IgD-negative memory B cell (primary cell): ENCODE measurements at regions not wholly inside any gene's neighbourhood (a gene's known extent, or its start where the extent isn't known, plus 50 kb on each side); places are given as distances from the start of the nearest gene placed in this dataset.
"Not testable (repeated sequence)": the region's sequence is repeated elsewhere in the genome, so short reads cannot be mapped to it uniquely, and the experiment has no call there.

Source experiments
- H3K27ac Mint-ChIP-seq, 3 donors: one replicate each; pipeline ENCODE4 v1.8.0; 2020 to 2022; ENCODE audit warnings: mild to moderate bottlenecking in 3 of 3, mixed read lengths in 3 of 3, moderate library complexity in 1 of 3
- H3K27me3 Mint-ChIP-seq: one replicate; pipeline ENCODE4 v1.8.0; 2021; ENCODE audit warnings: mixed read lengths
- H3K36me3 Mint-ChIP-seq: one replicate; pipeline ENCODE4 v1.8.0; 2020; ENCODE audit warnings: mild to moderate bottlenecking, mixed read lengths
- H3K4me1 Mint-ChIP-seq, 3 donors: one replicate each; pipeline ENCODE4 v1.8.0; 2020 to 2022; ENCODE audit warnings: mixed read lengths in 3 of 3, mild to moderate bottlenecking in 1 of 3
- H3K4me3 Mint-ChIP-seq, 4 donors: one replicate each; pipeline ENCODE4 v1.8.0; 2020 to 2022; ENCODE audit warnings: mild to moderate bottlenecking in 4 of 4, mixed read lengths in 4 of 4, moderate library complexity in 3 of 4
- H3K9me3 Mint-ChIP-seq, 3 donors: one replicate each; pipeline ENCODE4 v1.8.0; 2020 to 2021; ENCODE audit warnings: mixed read lengths in 3 of 3, mild to moderate bottlenecking in 1 of 3

DNA sequence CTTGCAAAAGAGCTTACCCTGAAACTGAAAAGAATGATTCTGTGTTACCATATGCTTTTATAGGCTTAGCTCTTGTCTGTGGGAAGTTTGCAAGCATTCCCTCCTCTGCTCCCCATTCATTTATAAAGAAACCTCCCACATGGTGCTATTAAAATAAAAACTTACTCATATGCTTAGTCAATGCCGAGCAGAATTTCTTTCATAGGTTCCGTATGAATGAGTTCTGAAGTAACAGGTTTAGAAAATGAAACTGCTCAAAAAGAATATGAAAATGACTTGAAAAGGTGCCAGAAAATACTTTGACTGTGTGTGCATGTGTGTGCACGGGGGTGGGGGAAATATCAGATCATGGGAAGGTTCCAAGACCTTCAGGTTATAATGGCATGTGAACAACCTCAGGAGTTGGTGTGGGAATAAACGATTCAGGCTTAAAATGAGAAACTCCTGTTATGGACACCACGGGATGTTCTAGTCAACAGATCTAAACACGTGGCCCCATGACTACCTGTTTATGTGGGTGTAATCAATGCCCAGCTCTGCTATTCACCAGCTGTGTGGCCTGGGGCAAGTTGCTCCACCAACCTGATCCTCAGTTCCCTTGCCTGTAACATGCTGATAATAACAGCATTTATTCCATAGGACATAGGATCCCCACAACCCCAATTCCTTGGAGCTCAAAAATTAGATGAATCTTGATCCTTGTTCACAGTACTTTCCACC is 293.7 kb upstream of the PLGLB1 start:
- Mint-ChIP-seq H3K4me1 (peaks cover 3 to 11% (median 5%) of the 10 kb centered on the region in 3 donors), H3K4me3 (peak overlapping the region in 1 of 4 donors; percentile 50)
- not testable (repeated sequence) for H3K27me3 Mint-ChIP-seq, H3K27ac Mint-ChIP-seq, H3K36me3 Mint-ChIP-seq, H3K9me3 Mint-ChIP-seq

DNA sequence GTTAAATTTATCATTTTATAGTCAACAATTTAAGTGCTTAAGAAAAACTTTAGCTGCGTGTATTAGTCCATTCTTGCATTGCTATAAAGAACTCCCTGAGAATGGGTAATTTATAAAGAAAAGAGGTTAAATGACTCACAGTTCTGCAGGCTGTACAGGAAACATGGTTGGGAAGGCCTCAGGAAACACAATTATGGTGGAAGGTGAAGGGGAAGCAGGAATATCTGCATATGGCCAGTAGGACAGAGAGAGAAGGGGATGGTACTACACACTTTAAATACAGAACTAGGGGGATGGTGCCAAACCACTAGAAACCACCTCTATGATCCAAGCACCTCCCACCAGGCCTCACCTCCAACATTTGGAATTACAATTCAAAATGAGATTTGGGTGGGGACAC is 295.5 kb upstream of the PLGLB1 start:
- H3K27me3 Mint-ChIP-seq, H3K4me3 Mint-ChIP-seq: not testable (repeated sequence)

DNA sequence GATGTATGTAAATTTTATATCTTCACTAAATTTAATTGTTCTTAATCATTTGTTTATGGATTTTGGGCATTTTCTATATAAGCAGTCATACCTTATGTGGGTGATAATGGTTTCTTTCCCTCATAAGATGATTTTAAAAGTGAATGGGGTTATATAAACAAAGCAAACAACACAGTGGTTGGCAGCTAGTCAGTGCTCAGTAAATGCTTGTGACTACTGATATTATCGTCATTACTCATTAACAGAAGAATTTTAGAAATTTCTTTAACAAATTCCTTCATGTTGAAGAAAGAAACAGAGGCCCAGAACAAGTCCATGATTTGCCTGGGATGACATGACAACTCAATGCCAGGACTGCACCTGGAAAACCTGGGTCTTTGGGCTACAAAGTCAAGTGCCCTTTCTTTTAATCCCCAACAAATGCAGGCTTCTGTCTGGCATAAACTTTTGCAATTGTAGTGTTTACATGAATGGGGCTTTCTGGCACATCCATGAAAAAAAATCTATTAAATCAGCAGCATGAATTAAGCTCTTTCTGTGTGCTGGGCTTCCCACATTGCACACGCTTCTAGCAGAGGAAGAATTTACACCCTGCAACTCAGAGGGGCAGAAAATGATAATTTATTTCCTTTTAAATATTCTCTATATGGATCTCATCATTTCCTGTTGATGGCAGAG is 297.3 kb upstream of the PLGLB1 start:
- not testable (repeated sequence) for H3K4me3 Mint-ChIP-seq

More for the DNA sequence above, 295.5 kb upstream of the PLGLB1 start:
- not testable (repeated sequence) for H3K27ac Mint-ChIP-seq, H3K9me3 Mint-ChIP-seq, H3K36me3 Mint-ChIP-seq
- H3K4me1 Mint-ChIP-seq, result peaks cover 3 to 10% (median 5%) of the 10 kb centered on the region in 3 donors

DNA sequence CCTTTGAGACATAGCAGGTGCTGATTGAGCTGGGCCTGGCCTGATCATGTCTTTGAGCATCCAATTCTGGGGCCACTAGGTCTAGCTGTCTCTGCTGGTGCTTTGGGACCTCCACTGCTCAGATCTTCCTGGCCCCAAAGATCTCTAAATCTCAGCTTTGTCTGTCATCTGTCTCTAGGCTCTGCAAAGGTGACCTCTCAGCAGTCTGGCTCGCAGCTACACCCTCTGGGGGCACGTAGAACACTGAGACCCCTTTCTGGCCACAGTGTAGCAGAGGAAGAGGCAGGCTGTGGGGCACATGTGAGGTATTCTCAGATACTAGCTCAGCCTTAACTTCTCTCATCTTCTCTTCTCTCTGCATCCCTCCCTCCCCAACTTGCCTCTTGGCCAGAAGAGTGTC is 298.1 kb upstream of the PLGLB1 start:
- peaks cover 10 to 12% (median 11%) of the 10 kb centered on the region in 3 donors for H3K4me1 Mint-ChIP-seq
- not testable (repeated sequence) for H3K27ac Mint-ChIP-seq, H3K27me3 Mint-ChIP-seq, H3K36me3 Mint-ChIP-seq, H3K4me3 Mint-ChIP-seq, H3K9me3 Mint-ChIP-seq

More for the DNA sequence above, 297.3 kb upstream of the PLGLB1 start:
- H3K27me3 Mint-ChIP-seq, H3K4me1 Mint-ChIP-seq, H3K36me3 Mint-ChIP-seq, H3K9me3 Mint-ChIP-seq, H3K27ac Mint-ChIP-seq: not testable (repeated sequence)

DNA sequence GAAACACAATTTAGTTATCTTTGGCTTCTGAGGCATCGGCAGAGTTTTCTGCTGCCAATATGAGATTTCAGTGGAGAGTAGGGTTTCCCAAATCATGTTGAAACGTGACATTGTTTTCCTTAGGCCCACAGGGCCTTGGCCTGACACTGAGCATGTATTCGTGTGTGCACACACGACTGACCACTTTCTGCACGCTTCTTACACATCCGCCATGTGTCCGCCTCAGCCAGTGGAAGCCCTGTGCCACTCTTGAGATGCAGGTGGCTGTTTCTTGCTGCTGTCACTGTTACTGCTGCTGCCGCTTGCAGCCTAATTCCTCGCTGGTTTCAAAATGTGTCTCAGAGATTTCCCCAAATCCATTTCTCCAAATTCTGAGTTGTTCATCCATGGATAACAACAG is 299.6 kb upstream of the PLGLB1 start:
- H3K9me3 Mint-ChIP-seq, H3K4me3 Mint-ChIP-seq, H3K27ac Mint-ChIP-seq, H3K36me3 Mint-ChIP-seq, H3K4me1 Mint-ChIP-seq, H3K27me3 Mint-ChIP-seq: not testable (repeated sequence)

DNA sequence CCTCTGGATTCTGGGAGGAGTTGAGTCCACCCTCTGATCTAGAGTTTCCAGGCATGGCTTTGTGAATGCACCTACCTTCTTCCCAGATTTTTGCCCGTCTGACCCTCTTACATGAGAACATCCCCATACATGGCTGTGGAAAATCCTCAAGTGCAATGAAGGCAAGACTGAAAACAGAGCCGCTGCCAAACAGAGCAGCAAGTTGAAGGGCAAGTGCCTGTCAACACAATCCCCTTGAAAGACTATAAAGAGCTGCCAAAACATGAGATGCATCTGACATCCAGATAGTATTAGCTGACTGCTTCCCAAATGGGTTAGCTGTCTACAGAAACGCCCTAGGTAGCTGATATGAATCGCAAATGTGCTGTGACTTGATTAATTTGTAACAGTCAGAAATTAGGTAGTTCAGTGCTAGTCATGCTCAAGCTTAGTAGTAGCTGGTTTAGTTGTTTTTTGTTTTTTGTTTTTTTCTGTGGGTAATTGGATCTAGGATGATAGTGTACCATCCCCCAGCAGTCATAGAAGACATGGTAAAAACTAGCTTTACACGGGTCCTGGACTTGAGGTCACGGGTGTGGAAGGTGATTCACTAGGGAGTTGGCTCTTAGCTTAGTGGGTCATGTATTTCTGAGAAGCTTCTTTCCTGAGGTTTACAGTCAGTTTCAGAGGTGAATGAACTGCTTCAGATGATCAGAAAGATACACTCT is 302.8 kb upstream of the PLGLB1 start:
- H3K36me3 Mint-ChIP-seq, H3K9me3 Mint-ChIP-seq, H3K4me1 Mint-ChIP-seq, H3K27ac Mint-ChIP-seq, H3K27me3 Mint-ChIP-seq: not testable (repeated sequence)
- H3K4me3 Mint-ChIP-seq, result peak overlapping the region in 1 of 4 donors; percentile 61

DNA sequence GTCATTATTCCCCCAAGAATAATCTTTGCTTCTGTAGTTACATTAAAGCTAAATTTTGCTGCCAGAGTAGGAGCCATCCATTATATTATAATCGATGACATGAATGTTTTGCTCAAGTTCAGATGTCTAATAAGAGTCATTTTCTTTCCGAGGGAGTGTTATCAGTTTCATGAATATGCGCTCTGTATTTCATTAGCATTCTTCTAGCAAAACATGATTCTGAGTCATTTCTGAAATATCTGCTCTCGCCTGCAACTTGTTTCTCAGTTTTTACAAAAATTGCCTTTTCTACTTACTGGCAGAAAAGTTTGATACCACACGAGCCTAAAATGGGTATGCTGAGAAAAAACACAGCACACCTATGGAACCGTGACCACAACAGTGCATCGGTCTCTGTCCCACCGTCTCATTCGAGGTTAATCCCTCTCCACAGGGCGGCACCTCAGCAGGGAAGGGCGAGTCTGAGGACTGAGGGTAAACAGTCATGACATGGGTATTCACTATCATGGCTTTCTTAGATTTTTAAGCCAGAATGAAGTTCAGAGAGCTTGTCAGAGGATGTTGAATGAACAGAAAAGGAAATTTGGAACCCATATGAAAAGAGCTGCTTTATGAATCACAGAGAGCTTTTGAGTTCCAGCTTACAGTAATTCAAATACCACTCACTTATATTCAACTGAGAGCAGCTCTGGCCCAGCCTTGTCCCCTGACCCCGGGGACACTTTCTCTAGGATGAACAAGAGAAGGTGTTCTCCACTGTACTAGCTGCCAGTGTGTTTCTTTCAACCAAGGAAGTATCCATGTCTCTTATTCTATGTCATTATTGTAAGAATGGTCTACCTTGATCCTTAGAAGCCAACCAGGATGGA is 303.6 kb upstream of the PLGLB1 start:
- H3K27ac Mint-ChIP-seq, H3K36me3 Mint-ChIP-seq, H3K4me3 Mint-ChIP-seq, H3K27me3 Mint-ChIP-seq, H3K4me1 Mint-ChIP-seq, H3K9me3 Mint-ChIP-seq: not testable (repeated sequence)

DNA sequence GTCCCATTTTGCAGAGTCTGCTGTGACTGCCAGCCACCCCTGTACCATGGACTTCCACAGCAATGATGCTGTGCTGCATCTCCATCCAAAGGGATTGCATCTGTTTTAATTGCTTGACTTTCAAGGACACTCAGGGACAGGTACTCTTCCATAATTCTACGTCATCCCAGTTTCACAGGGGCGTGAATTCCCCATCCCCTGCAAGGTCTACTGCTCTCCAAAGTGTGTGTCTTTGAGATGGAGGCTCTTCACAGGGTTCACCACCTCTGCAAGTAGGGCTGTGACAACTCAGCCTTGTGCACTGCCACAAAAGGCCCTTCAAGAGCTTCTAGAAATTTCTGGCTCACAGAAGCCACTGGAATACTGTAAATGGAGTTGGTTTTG is 304.3 kb upstream of the PLGLB1 start:
- H3K27me3 Mint-ChIP-seq, H3K36me3 Mint-ChIP-seq, H3K9me3 Mint-ChIP-seq, H3K27ac Mint-ChIP-seq, H3K4me3 Mint-ChIP-seq, H3K4me1 Mint-ChIP-seq: not testable (repeated sequence)

DNA sequence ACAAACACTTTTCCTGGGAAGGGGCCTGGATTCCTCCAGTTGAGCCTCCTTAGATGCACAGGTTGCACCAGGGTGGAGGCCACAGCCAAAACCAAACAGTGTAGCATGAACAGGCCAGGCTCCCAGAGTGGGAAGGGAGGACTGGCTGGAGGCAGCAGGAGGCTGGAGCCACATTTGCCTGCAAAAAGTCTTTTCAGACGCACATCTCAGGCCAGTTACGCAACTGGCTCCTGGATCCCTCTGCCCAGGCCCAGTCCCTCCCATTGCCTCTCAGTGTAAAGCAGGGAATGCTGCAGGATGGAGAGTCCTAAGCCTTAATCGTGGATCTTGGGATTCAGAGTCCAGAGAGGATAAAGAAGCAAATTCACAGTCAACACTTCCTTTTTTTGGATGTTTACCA is 305.1 kb upstream of the PLGLB1 start:
- not testable (repeated sequence) for H3K36me3 Mint-ChIP-seq, H3K27ac Mint-ChIP-seq, H3K4me3 Mint-ChIP-seq, H3K4me1 Mint-ChIP-seq, H3K27me3 Mint-ChIP-seq, H3K9me3 Mint-ChIP-seq

DNA sequence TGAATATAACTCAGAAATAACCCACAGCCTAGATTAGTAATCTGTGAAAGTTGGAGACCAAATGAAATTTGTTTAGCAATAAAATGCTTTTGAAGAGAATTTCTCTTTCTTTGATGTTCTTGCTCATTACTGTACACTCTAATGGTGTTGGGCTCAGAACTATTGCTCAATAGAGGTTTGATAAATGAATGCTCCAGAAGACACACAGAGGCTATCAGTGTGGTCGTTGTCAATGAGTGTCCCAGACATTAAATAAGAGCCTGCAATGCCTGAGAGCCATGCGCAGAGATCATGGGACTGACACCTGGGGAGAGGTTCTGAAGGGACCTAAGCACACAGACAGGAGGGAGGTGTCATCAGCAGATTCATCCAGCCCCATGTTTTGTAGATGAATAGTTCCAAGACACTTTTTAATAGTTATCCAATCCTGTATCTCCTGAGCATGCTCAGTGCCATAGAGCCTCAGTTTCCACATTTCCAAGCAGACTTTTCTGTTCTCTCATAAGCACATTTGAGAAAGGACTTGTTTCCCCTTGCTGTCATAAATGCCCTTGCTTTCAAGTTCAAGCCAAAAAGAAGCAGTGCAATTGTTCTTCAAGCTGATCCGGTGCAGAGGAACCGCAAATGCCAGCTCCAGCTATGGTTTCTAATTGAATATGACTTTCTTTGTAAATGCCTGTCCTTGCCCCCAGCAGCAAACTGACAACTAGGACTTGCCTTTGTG is 306.2 kb upstream of the PLGLB1 start:
- H3K9me3 Mint-ChIP-seq, H3K36me3 Mint-ChIP-seq, H3K27me3 Mint-ChIP-seq, H3K4me1 Mint-ChIP-seq, H3K4me3 Mint-ChIP-seq, H3K27ac Mint-ChIP-seq: not testable (repeated sequence)

DNA sequence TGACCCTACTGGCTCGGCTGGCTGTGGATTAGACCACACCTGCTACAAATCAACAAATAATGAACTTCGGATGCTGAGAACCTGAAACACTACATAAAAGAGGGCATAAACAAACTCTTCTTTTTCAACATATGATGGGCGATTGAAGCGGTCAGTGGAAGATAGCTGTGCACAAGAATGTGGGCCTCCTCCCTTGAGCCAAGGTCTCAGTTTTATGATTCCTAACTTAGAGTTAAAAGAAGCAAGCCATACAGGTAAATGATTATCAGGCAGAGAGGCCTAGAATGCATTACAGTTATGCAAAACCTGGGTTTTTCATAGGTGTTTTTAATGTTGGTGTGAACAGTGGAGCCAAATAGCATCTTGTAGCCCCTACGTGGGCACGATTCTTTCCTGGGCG is 307.9 kb upstream of the PLGLB1 start:
- not testable (repeated sequence) for H3K4me1 Mint-ChIP-seq, H3K27ac Mint-ChIP-seq, H3K36me3 Mint-ChIP-seq, H3K27me3 Mint-ChIP-seq, H3K9me3 Mint-ChIP-seq, H3K4me3 Mint-ChIP-seq

DNA sequence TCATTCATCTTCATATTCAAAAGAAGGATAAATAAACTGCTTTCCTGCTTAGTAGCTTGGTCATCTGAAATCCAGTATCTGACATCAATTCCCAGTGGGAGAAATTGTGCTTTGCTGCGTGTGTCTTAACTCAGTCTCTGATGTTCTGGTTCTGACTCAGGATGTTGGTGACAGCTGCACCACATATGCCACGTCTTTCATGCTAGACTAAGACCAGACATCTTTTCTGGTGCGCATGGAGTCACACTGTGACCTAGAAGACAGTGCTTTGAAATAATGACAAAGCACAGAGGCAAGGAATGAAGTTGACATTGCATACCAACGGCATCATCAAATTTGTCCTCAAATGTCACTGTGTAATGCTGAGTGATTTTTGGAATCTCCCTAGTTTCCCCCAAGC is 308.8 kb upstream of the PLGLB1 start:
- not testable (repeated sequence) for H3K9me3 Mint-ChIP-seq, H3K36me3 Mint-ChIP-seq, H3K4me1 Mint-ChIP-seq, H3K4me3 Mint-ChIP-seq, H3K27me3 Mint-ChIP-seq, H3K27ac Mint-ChIP-seq

DNA sequence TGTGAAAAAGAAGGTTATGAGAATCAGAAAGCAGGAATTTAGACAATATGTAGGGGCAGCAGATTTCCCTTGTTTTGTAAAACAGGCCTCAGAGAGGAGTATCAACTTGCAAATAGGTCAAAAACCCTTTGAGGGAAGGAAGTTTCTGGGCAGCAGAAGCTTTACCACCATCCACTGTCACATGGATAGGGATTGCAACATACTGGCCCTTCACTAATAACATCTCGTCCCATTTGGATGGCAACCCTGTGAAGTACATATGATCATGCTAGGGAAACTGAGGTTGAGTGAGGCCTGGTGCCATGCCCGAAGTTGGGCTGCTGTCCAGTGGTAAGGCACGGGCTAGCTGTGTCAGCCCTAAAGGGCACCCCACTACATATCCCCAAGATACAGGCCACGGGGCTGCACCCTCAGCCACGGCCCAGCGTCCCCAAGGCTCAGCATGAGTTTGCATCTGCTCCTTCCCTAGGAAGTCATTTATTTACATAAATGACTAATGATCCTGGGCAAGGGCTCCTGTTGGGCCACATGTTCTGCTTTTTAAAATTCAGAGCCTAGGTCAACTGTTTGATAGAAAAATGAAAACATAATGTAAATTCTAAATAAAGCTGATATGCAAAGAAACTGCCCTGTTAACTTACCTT is 310.4 kb upstream of the PLGLB1 start:
- not testable (repeated sequence) for H3K27ac Mint-ChIP-seq, H3K4me1 Mint-ChIP-seq, H3K4me3 Mint-ChIP-seq, H3K9me3 Mint-ChIP-seq, H3K27me3 Mint-ChIP-seq, H3K36me3 Mint-ChIP-seq

DNA sequence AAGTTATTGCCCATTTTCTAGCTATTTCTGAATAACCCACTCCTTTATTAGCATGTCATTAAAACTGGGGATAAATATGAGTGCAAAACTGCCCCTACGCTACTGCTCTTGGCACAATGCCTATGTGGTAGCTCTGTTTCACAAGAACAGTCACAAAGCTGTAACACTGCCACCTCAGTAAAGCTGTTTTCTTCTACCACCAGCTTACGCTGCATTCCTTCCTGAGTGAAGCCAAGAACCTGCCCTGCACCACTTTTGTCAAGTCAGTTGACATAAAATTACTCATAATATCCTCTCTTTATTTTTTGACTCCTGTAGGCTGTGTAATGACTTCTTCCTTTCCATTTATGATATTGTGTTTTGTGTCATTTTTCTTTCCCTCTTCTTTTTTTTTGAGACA is 313.2 kb upstream of the PLGLB1 start:
- H3K27ac Mint-ChIP-seq, H3K4me3 Mint-ChIP-seq, H3K36me3 Mint-ChIP-seq, H3K4me1 Mint-ChIP-seq, H3K27me3 Mint-ChIP-seq, H3K9me3 Mint-ChIP-seq: not testable (repeated sequence)

DNA sequence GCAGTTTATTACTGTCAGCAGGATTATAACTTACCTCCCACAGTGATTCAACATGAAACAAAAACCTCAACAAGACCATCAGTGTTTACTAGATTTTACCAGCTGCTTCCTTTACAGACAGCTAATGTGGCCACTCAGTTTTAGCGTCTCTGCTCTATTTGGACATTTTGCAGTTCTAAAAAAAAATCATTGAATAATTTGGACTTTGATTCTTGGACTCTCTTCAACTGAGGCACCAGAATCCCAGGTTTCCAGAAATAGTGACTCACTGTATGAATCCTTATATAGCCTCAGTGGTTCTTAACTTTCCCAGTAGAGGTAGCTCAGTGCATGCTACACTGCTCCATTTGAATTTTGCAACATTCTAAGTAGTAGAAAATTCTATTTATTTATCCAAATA is 317.4 kb upstream of the PLGLB1 start:
- not testable (repeated sequence) for H3K4me3 Mint-ChIP-seq, H3K27me3 Mint-ChIP-seq

More for the DNA sequence above, 317.4 kb upstream of the PLGLB1 start:
- H3K4me1 Mint-ChIP-seq, H3K27ac Mint-ChIP-seq, H3K9me3 Mint-ChIP-seq, H3K36me3 Mint-ChIP-seq: not testable (repeated sequence)
